ENCODE measurements at regions not wholly inside any gene's neighbourhood (a gene's known extent, or its start where the extent isn't known, plus 50 kb on each side); places are given as distances from the start of the nearest gene placed in this dataset.

DNA sequence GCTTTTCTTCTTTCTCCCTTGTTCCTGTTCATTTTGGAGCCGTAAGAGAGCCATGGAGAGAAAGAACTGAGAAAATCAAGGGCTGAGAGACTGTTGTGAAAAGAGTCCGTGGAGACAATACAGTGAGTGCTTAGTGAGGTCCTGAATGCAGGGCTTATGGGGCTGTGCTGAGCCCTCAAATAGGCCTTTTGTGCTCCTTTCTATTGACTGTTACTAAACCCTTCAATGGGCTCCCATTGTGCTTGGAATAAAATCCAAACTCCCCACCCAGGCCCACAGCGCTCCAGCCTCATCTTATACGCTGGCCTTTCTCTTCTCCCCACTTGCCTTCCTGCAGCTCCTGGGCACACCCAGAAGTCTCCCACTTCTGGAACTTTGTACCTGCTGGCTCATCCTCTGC lies 243.1 kb upstream of the HABP2 start:
- no peaks in the 10 kb centered on the region for H4K20me1 ChIP-seq (replicated peaks; ENCODE audit: control insufficient read depth, insufficient read depth, low read length)
- POLR2A ChIA-PET: interaction anchor here (1.2 kb wide), 1 partner anchor 34 kb away, joined by 3 read pairs; no protein-coding TSS in a partner anchor
- DNase-seq (ENCODE audit: extremely low read depth in 1 of 4, low spot score in 3 of 4) (no peak), ATAC-seq (no peak), FAIRE-seq (no peak)
- H3K9ac ChIP-seq (ENCODE audit: insufficient read depth in 1 of 2, low read depth in 2 of 2, low read length in 2 of 2): no peak overlapping the region
- H3K9me3 ChIP-seq (replicated peaks; ENCODE audit: control insufficient read depth, insufficient read depth, low read depth, low read length): no peaks in the 10 kb centered on the region
- TF ChIP-seq ZNF239 (CRISPR knock-in tag; IDR thresholded peaks at IDR 0.05) (no peak), ZFX (CRISPR knock-in tag; IDR thresholded peaks at IDR 0.05) (no peak), ZBTB17 (CRISPR knock-in tag; IDR thresholded peaks at IDR 0.05) (no peak)
- WGBS (ENCODE audit: insufficient coverage, low coverage, missing lambda C conversion rate): 0% methylated on average over 2 of the region's 4 CpGs
- H3K4me1 ChIP-seq (replicated peaks in 1 of 2; ENCODE audit: control insufficient read depth in 2 of 2, insufficient read depth in 2 of 2, low read length in 2 of 2): no peaks in the 10 kb centered on the region
- no peak overlapping the region for H2AFZ ChIP-seq (ENCODE audit: low read depth, low read length)
- no peak overlapping the region for H3K4me3 ChIP-seq
- no peaks in the 10 kb centered on the region for H3K9me1 ChIP-seq (ENCODE audit: control insufficient read depth, insufficient read depth, low read length)
- no TSS peak for BruUV-seq (replicated peaks)
- no peak overlapping the region for H3K4me2 ChIP-seq (ENCODE audit: insufficient read depth, low read length)
- CTCF ChIA-PET (ENCODE audit: low intra/inter-chr PET ratio): no interaction called here
- H3K27ac ChIP-seq (ENCODE audit: extremely low read depth, low read depth, low read length): no peak overlapping the region
- H3K79me2 ChIP-seq (ENCODE audit: control insufficient read depth, insufficient read depth, low read length): no peaks in the 10 kb centered on the region
- in situ Hi-C loops (cut with MboI): no loop called here
- peaks cover 0 to 17% of the 10 kb centered on the region in 2 experiments; a peak in 2 of 5 replicates for H3K27me3 ChIP-seq (ENCODE audit: control insufficient read depth in 2 of 2, insufficient read depth in 2 of 2, low read length in 2 of 2)
- no peaks in the 10 kb centered on the region for H3K36me3 ChIP-seq (ENCODE audit: control insufficient read depth, insufficient read depth, low read length)
- intact Hi-C loops (cut with micrococcal nuclease): no loop called here

DNA sequence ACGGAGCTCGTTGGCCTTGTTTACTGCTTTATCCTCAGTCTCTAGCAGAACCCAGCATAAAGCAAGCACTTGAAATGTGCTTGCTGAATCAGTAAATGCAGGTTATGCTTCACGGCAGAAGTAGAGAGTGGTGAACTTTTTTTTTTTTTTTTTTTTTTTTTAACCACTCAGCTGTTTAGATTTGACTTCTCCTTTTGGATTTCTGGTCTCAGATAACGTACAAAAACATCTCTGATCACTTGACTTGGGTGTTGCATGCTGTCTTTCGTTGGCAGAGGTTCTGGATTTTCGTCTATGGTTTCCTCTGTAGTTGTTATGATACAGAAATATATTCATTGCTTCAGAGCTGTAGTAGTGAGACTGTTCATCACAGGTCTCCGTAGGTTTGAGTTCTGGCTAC lies 242.5 kb upstream of the HABP2 start:
- intact Hi-C loops (cut with micrococcal nuclease): no loop called here
- 0% methylated on average over 6 of the region's 7 CpGs for WGBS (ENCODE audit: insufficient coverage, low coverage, missing lambda C conversion rate)
- ChIA-PET POLR2A (interaction anchor here (1.2 kb wide), 1 partner anchor 34 kb away, joined by 3 read pairs; no protein-coding TSS in a partner anchor), CTCF (ENCODE audit: low intra/inter-chr PET ratio) (no interaction called here)
- in situ Hi-C loops (cut with MboI): no loop called here
- no peak for DNase-seq (ENCODE audit: extremely low read depth in 1 of 4, low spot score in 3 of 4)
- no peaks in the 10 kb centered on the region for H3K9me1 ChIP-seq (ENCODE audit: control insufficient read depth, insufficient read depth, low read length)
- no peaks in the 10 kb centered on the region for H3K79me2 ChIP-seq (ENCODE audit: control insufficient read depth, insufficient read depth, low read length)
- peaks cover 0 to 17% of the 10 kb centered on the region in 2 experiments; a peak in 2 of 5 replicates for H3K27me3 ChIP-seq (ENCODE audit: control insufficient read depth in 2 of 2, insufficient read depth in 2 of 2, low read length in 2 of 2)
- H3K4me2 ChIP-seq (ENCODE audit: insufficient read depth, low read length): no peak overlapping the region
- H4K20me1 ChIP-seq (replicated peaks; ENCODE audit: control insufficient read depth, insufficient read depth, low read length): no peaks in the 10 kb centered on the region
- no peak overlapping the region for H3K4me3 ChIP-seq
- no peak for FAIRE-seq
- no peak for ATAC-seq
- H3K27ac ChIP-seq (ENCODE audit: extremely low read depth, low read depth, low read length): no peak overlapping the region
- H2AFZ ChIP-seq (ENCODE audit: low read depth, low read length): no peak overlapping the region
- H3K4me1 ChIP-seq (replicated peaks in 1 of 2; ENCODE audit: control insufficient read depth in 2 of 2, insufficient read depth in 2 of 2, low read length in 2 of 2): no peaks in the 10 kb centered on the region
- H3K9ac ChIP-seq (ENCODE audit: insufficient read depth in 1 of 2, low read depth in 2 of 2, low read length in 2 of 2): no peak overlapping the region
- no peaks in the 10 kb centered on the region for H3K9me3 ChIP-seq (replicated peaks; ENCODE audit: control insufficient read depth, insufficient read depth, low read depth, low read length)
- no TSS peak for BruUV-seq (replicated peaks)
- no peaks in the 10 kb centered on the region for H3K36me3 ChIP-seq (ENCODE audit: control insufficient read depth, insufficient read depth, low read length)
- TF ChIP-seq ADNP (tag; IDR thresholded peaks at IDR 0.05) (no peak), XRCC3 (IDR thresholded peaks at IDR 0.05) (no peak), FOXK1 (CRISPR knock-in tag; IDR thresholded peaks at IDR 0.05; ENCODE audit: borderline replicate concordance) (no peak), ARNT (IDR thresholded peaks at IDR 0.05) (no peak), ARID2 (IDR thresholded peaks at IDR 0.05) (no peak), POLR3G (IDR thresholded peaks at IDR 0.05; ENCODE audit: extremely low read depth, insufficient read length, insufficient replicate concordance) (no peak), HNRNPLL (IDR thresholded peaks at IDR 0.05; ENCODE audit: low read depth, low read length, poor library complexity, severe bottlenecking) (no peak), KHSRP (IDR thresholded peaks at IDR 0.05) (no peak), HIVEP1 (CRISPR knock-in tag; IDR thresholded peaks at IDR 0.05) (no peak), RBM34 (IDR thresholded peaks at IDR 0.05; ENCODE audit: borderline replicate concordance, insufficient read depth, low read length) (no peak), RUNX1 (IDR thresholded peaks at IDR 0.05; ENCODE audit: low read depth) (no peak), ZEB2 (IDR thresholded peaks at IDR 0.05) (no peak)
- TF ChIP-seq, protein P1, sequence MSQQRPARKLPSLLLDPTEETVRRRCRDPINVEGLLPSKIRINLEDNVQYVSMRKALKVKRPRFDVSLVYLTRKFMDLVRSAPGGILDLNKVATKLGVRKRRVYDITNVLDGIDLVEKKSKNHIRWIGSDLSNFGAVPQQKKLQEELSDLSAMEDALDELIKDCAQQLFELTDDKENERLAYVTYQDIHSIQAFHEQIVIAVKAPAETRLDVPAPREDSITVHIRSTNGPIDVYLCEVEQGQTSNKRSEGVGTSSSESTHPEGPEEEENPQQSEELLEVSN (IDR thresholded peaks at IDR 0.05; ENCODE audit: borderline replicate concordance in 1 of 2, extremely low read depth in 1 of 2, insufficient read depth in 1 of 2, insufficient read length in 1 of 2, low read depth in 1 of 2, low read length in 1 of 2, poor library complexity in 1 of 2, severe bottlenecking in 1 of 2): no peak
- TF ChIP-seq, protein P2, sequence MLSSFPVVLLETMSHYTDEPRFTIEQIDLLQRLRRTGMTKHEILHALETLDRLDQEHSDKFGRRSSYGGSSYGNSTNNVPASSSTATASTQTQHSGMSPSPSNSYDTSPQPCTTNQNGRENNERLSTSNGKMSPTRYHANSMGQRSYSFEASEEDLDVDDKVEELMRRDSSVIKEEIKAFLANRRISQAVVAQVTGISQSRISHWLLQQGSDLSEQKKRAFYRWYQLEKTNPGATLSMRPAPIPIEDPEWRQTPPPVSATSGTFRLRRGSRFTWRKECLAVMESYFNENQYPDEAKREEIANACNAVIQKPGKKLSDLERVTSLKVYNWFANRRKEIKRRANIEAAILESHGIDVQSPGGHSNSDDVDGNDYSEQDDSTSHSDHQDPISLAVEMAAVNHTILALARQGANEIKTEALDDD (IDR thresholded peaks at IDR 0.05): no peak

Measured in K562 (cell line).